Astrocyte (in vitro differentiated cells and primary cell): ENCODE measurements at regions not wholly inside any gene's neighbourhood (a gene's known extent, or its start where the extent isn't known, plus 50 kb on each side); places are given as distances from the start of the nearest gene placed in this dataset.

ENCODE experiments used
- DNase-seq: peaks from one replicate; pipeline ENCODE4 v3.0.0-alpha.2; 2010; ENCODE audit warnings: low read depth
- FAIRE-seq: peaks from 2 replicates; lab custom pipeline; 2011; peaks lifted over from hg19 to GRCh38; lab: Jason Lieb, UNC
- H2AFZ ChIP-seq: 2 replicates; pipeline ENCODE4 v1.6.0; 2012; ENCODE audit warnings: low read depth, low read length, inconsistent platforms
- H3K27ac ChIP-seq: 2 replicates; pipeline ENCODE4 v1.5.1; 2011; ENCODE audit warnings: low read depth, low read length, inconsistent platforms
- H3K27me3 ChIP-seq: 2 replicates; pipeline ENCODE4 v1.6.0; 2011; ENCODE audit warnings: low read length, inconsistent platforms; ENCODE audit not compliant: insufficient read depth
- H3K36me3 ChIP-seq: 2 replicates; pipeline ENCODE4 v1.5.1; 2011; ENCODE audit warnings: low read length, inconsistent platforms; ENCODE audit not compliant: insufficient read depth
- H3K4me1 ChIP-seq: 2 replicates; pipeline ENCODE4 v1.5.1; 2011; ENCODE audit warnings: low read length, inconsistent platforms; ENCODE audit not compliant: insufficient read depth
- H3K4me2 ChIP-seq: 2 replicates; pipeline ENCODE4 v1.6.0; 2012; ENCODE audit warnings: low read length, inconsistent platforms
- H3K4me3 ChIP-seq: 2 replicates; pipeline ENCODE4 v1.5.1; 2011; ENCODE audit warnings: low read depth, mild to moderate bottlenecking, low read length, inconsistent platforms; ENCODE audit not compliant: insufficient read depth
- H3K79me2 ChIP-seq: 2 replicates; pipeline ENCODE4 v1.6.0; 2012; ENCODE audit warnings: mild to moderate bottlenecking, low read length, inconsistent platforms; ENCODE audit not compliant: insufficient read depth
- H3K9ac ChIP-seq: 2 replicates; pipeline ENCODE4 v1.6.0; 2012; ENCODE audit warnings: mild to moderate bottlenecking, low read length, inconsistent platforms
- H3K9me3 ChIP-seq: 2 replicates; pipeline ENCODE4 v1.5.1; 2012; ENCODE audit warnings: low read depth, mild to moderate bottlenecking, low read length, inconsistent platforms; ENCODE audit not compliant: insufficient read depth
- H4K20me1 ChIP-seq: 2 replicates; pipeline ENCODE4 v1.6.0; 2012; ENCODE audit warnings: low read length, inconsistent platforms; ENCODE audit not compliant: insufficient read depth
- H3K27ac Mint-ChIP-seq: one replicate; pipeline ENCODE4 v1.8.0; 2021; ENCODE audit warnings: mild to moderate bottlenecking, mixed read lengths; ENCODE audit not compliant: unreplicated experiment
- H3K27me3 Mint-ChIP-seq: one replicate; pipeline ENCODE4 v1.8.0; 2021; ENCODE audit warnings: low read depth, mixed read lengths; ENCODE audit not compliant: unreplicated experiment
- H3K36me3 Mint-ChIP-seq: one replicate; pipeline ENCODE4 v1.8.0; 2021; ENCODE audit warnings: low read depth, mixed read lengths; ENCODE audit not compliant: unreplicated experiment
- H3K4me1 Mint-ChIP-seq: one replicate; pipeline ENCODE4 v1.8.0; 2021; ENCODE audit warnings: low read depth, mixed read lengths; ENCODE audit not compliant: unreplicated experiment
- H3K4me3 Mint-ChIP-seq: one replicate; pipeline ENCODE4 v1.8.0; 2021; ENCODE audit warnings: mild to moderate bottlenecking, moderate library complexity, mixed read lengths; ENCODE audit not compliant: unreplicated experiment
- H3K9me3 Mint-ChIP-seq: one replicate; pipeline ENCODE4 v1.8.0; 2021; ENCODE audit warnings: mild to moderate bottlenecking, mixed read lengths; ENCODE audit not compliant: unreplicated experiment
- EZH2 ChIP-seq: IDR thresholded peaks from 2 replicates; pipeline ENCODE4 v1.6.1; 2012; ENCODE audit warnings: mild to moderate bottlenecking, low read length, inconsistent platforms; ENCODE audit not compliant: insufficient read depth
- TF ChIP-seq, protein P1 (sequence below): IDR thresholded peaks from 2 replicates; pipeline ENCODE4 v1.5.1; 2011; ENCODE audit warnings: low read depth, mild to moderate bottlenecking, inconsistent platforms, low read length, moderate library complexity; ENCODE audit not compliant: insufficient read depth

DNA sequence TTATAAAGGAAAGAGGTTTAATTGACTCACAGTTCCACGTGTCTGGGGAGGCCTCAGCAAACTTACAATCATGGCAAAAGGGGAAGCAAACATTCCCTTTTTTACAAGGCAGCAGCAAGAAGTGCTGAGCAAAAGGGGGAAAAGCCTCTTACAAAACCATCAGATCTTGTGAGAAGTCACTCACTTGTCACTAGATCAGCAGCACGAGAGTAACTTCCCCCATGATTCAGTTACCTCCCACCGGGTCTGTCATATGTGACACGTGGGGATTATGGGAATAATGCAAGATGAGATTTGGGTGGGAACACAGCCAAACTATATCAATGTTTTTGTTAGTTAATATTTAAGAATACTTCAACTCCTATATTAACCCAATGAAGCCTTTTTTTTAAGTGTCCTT, 275.2 kb upstream of the CDH9 start:
- Histone ChIP-seq H2AFZ (no peak overlapping the region), H3K27me3 (no peaks in the 10 kb centered on the region)
- peaks cover 20% of the 10 kb centered on the region for H3K4me1 Mint-ChIP-seq

DNA sequence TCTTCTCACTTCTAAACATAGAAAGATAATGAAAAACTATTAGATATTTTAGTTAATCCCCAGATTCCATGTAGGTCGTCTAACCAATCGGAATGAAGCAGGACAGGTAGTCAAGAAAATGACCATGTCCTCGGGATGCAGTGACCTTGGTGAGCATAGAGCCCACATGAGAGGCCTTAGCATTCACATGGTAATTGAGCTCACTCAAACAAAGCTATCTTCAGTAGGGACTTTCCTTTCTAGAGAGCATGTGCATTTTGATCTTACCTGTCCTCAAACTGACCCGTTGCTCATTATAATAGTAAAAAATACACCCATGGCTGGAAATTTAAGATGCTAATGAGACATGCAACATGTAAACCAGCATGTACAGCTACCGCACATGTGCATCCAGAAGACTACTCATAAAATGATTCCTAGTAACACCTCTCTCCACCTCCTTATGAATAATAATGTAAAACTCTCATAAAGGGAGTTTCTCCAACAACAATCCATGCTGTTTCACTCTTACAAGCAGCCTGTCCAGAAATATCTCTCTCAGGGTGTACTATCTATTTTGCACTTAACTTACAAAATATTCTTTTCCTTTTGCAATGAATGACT, 274.0 kb upstream of the CDH9 start:
- no peaks in the 10 kb centered on the region for H3K9me3 Mint-ChIP-seq
- Histone ChIP-seq H3K79me2 (no peaks in the 10 kb centered on the region), H3K4me2 (no peak overlapping the region)

More for the DNA sequence above, 275.2 kb upstream of the CDH9 start:
- no peak overlapping the region for H3K27ac ChIP-seq
- Mint-ChIP-seq H3K4me3 (no peak overlapping the region), H3K9me3 (no peaks in the 10 kb centered on the region), H3K27me3 (no peaks in the 10 kb centered on the region), H3K36me3 (no peaks in the 10 kb centered on the region), H3K27ac (no peak overlapping the region)
- H3K9me3 ChIP-seq: no peaks in the 10 kb centered on the region
- TF ChIP-seq EZH2: no peak
- TF ChIP-seq, protein P1, sequence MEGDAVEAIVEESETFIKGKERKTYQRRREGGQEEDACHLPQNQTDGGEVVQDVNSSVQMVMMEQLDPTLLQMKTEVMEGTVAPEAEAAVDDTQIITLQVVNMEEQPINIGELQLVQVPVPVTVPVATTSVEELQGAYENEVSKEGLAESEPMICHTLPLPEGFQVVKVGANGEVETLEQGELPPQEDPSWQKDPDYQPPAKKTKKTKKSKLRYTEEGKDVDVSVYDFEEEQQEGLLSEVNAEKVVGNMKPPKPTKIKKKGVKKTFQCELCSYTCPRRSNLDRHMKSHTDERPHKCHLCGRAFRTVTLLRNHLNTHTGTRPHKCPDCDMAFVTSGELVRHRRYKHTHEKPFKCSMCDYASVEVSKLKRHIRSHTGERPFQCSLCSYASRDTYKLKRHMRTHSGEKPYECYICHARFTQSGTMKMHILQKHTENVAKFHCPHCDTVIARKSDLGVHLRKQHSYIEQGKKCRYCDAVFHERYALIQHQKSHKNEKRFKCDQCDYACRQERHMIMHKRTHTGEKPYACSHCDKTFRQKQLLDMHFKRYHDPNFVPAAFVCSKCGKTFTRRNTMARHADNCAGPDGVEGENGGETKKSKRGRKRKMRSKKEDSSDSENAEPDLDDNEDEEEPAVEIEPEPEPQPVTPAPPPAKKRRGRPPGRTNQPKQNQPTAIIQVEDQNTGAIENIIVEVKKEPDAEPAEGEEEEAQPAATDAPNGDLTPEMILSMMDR: no peak
- H4K20me1 ChIP-seq: no peaks in the 10 kb centered on the region
- no peaks in the 10 kb centered on the region for H3K36me3 ChIP-seq
- no peaks in the 10 kb centered on the region for H3K79me2 ChIP-seq
- DNase-seq: no peak
- no peak overlapping the region for H3K9ac ChIP-seq
- H3K4me3 ChIP-seq: no peak overlapping the region
- FAIRE-seq: no peak
- no peak overlapping the region for H3K4me2 ChIP-seq
- peaks cover 13% of the 10 kb centered on the region for H3K4me1 ChIP-seq

DNA sequence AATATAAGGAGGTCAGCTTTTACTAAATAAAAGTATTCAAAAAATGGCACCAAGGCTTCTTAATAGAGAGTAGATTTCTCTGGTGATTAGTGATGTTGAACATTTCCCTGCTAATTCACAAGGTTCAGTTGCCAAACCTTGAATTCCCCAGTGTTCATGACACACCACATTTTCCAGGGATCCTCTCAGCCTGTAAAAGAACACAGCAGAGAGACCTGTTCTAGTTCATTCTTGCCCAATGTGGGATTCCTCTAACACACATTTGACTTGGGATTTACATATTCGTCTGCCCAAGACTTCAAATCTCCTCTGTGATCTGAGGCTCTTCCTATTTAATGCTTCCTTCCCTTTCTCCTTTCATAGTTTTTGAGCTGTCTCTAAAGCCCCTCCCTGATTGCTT, 273.2 kb upstream of the CDH9 start:
- Histone ChIP-seq H3K79me2 (no peaks in the 10 kb centered on the region), H3K27ac (no peak overlapping the region), H3K4me3 (no peak overlapping the region), H3K4me2 (no peak overlapping the region), H3K27me3 (no peaks in the 10 kb centered on the region), H3K36me3 (no peaks in the 10 kb centered on the region), H3K9ac (no peak overlapping the region), H3K4me1 (peaks cover 19% of the 10 kb centered on the region), H2AFZ (no peak overlapping the region), H3K9me3 (no peaks in the 10 kb centered on the region), H4K20me1 (no peaks in the 10 kb centered on the region)
- H3K27me3 Mint-ChIP-seq: no peaks in the 10 kb centered on the region
- no peaks in the 10 kb centered on the region for H3K9me3 Mint-ChIP-seq
- no peak for TF ChIP-seq EZH2
- TF ChIP-seq, protein P1: no peak
- DNase-seq (peak; percentile 50), FAIRE-seq (no peak)
- no peak overlapping the region for H3K4me3 Mint-ChIP-seq
- peak overlapping the region; percentile 3 for H3K27ac Mint-ChIP-seq
- peaks cover 23% of the 10 kb centered on the region for H3K4me1 Mint-ChIP-seq
- H3K36me3 Mint-ChIP-seq: no peaks in the 10 kb centered on the region

More for the DNA sequence above, 274.0 kb upstream of the CDH9 start:
- H3K4me1 ChIP-seq: peaks cover 19% of the 10 kb centered on the region
- H3K9me3 ChIP-seq: no peaks in the 10 kb centered on the region
- no peaks in the 10 kb centered on the region for H3K36me3 ChIP-seq
- DNase-seq (no peak), FAIRE-seq (no peak)
- H3K9ac ChIP-seq: no peak overlapping the region
- no peak overlapping the region for H3K27ac ChIP-seq
- H4K20me1 ChIP-seq: no peaks in the 10 kb centered on the region
- Mint-ChIP-seq H3K27me3 (no peaks in the 10 kb centered on the region), H3K4me3 (no peak overlapping the region), H3K4me1 (peaks cover 26% of the 10 kb centered on the region), H3K36me3 (no peaks in the 10 kb centered on the region), H3K27ac (no peak overlapping the region)
- no peak overlapping the region for H2AFZ ChIP-seq
- no peak overlapping the region for H3K4me3 ChIP-seq
- no peaks in the 10 kb centered on the region for H3K27me3 ChIP-seq
- TF ChIP-seq, protein P1: no peak
